ENCODE measurements at regions not wholly inside any gene's neighbourhood (a gene's known extent, or its start where the extent isn't known, plus 50 kb on each side); places are given as distances from the start of the nearest gene placed in this dataset.

GRCh38 chr16:17947637-17948036, 388.9 kb downstream of the NPIPA8 start:
- TF ChIP-seq CTCF (IDR thresholded peaks at IDR 0.05) (no peak), POLR2A (IDR thresholded peaks at IDR 0.05; ENCODE audit: low read length) (no peak), ELK1 (IDR thresholded peaks at IDR 0.05; ENCODE audit: low read depth, low read length) (no peak), REST (IDR thresholded peaks at IDR 0.05) (no peak), EP300 (IDR thresholded peaks at IDR 0.05) (no peak), ZC3H11A (IDR thresholded peaks at IDR 0.05) (no peak)
